GM18867 (cell line): ENCODE measurements at regions not wholly inside any gene's neighbourhood (a gene's known extent, or its start where the extent isn't known, plus 50 kb on each side); places are given as distances from the start of the nearest gene placed in this dataset.

ENCODE experiments used
- ATAC-seq: cut with Tn5 transposase; IDR thresholded peaks from one replicate; pipeline ENCODE4 v1.9.1; 2021; ENCODE audit warnings: mild to moderate bottlenecking, moderate library complexity; ENCODE audit not compliant: unreplicated experiment

DNA sequence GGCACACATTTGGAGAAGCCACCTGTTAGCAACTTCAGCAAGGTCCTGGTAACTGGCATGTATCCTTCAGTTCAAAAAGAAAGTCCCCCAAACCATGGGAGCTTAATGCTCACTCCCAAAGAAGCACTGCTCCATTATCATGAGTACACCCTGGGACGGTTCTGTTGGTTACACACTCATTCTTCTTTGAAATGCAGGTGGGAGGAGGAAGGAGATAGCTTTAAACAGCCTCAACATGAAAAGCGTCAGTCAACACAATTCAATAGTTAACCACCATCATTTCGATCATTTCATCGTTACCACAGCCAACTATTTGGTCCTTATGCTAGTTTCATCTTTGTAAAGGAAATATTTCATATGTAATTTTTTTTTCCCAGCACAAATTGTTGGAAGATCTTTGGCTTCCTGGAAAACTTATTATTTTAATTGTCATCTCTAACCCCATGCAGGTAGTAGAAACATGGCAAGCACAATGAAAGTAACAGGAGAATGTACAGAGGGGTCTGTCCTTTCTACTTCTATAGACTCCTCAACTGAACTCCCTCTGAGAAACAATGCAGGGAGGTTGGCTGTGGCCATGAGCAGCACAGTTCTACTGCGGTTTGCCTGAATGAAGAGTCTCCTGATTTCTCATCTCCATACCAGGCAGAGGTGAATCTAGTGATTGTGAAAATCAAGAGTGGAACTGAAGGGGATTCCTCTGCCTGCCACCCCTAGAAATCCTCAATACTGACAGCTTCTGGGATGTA, 196.4 kb upstream of the FOXN3 start:
- no peak for ATAC-seq

DNA sequence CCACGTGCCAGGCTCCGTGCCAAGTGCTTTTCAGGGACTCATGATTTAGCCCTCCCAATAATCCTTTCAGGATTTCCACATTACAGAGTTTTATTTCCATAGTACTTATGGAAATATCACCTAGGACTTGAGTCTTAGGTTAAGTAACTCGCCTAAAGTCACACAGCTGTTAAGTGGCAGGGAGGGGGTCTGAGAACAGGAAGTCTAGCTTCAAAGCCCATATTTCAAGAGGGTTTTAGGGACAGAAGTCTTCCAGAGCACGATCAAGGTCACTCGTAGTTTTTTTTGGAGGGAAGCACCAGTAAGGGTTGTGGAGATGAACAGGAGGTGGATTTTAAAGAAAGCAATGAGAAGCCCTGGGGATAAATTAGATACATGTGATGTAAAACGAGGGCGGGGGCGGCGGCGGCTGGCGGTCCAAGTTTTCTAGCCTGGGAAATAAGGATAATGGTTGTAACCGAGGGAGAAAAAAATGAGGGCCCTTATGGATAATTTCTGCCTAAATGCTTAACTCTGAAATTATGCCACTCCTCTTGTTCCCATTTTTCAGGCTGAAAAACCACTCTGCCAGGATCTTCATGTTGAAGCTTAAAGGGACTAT, 192.6 kb upstream of the FOXN3 start:
- no peak for ATAC-seq

DNA sequence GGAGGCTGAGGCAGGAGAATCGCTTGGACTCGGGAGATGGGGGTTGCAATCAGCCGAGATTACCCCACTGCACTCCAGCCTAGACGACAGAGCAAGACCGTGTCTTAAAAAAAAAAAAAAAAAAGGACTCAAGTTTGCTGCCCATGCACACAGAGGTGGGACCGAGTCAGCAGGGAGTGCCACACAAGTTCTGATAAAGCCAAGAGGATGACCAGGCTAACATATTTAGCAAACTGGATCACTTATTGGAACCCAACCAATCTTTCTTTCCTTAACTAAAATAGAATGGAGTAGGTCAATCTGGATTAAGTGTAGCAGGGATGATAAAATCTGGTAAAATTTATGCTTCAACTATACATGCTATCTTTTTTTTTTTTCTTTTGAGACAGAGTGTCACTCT, 190.4 kb upstream of the FOXN3 start:
- no peak for ATAC-seq

DNA sequence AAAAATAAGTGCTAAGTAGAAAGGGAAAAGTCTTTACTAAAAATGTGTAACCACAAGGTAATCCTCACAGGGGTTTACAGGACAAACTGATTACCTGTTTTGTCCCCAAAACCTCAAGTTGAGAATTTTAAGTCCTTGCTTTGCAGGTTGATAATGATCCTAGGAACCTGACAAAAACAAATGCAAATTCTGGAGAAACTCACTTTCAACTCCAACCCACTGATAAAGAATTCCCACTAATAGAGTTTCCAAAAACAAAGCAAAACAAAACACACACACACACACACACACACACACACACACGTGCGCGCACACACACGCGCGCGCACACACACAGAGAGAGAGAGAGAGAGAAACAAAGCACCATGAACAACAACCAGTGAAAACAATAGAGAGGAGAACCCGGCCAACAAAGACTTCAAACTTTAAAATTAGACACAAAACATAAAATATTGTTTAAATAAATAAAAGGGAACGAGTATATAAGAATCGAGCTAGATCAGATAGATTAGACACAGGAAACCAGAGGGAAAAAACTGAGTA, 187.0 kb upstream of the FOXN3 start:
- no peak for ATAC-seq

DNA sequence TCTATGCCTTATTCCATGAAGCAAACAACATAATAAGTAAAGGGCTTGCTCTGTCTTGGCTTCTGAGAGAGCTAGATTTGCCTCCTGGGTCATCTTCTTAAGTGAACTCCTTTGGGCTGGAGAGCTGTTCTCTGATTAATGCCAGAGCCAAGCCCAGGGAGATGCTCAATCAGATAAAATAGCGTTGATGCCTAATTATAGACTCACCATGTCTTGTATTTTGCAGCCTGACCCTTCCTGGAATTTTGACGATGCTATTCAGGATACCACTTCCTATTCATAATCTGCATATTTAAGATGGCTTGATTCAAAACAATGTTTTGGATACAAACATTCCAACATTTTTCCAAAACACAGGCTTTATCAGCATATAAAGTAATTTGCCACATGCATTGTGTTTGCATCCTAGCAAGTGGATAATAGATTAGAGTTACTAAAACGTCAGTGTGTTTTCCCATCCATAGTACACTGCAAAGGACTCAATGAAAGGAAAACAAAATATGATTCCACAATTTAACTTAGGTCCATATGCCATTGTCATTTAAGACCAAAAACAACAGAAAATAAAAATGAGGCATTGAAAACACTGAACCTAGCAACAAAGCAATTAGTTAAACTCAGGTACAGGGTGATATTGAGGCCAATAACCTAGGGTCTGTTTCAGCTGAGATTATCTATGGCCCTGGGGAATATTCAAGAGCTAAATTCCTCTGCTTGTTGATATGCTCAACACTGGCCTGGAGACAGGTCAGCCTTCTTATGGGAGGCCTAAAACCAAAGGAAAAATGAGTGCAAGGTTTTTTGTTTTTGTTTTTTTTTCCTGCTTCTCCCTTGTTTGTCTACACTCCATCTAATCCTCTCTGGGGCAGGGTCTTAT, 184.2 kb upstream of the FOXN3 start:
- ATAC-seq, result no peak

DNA sequence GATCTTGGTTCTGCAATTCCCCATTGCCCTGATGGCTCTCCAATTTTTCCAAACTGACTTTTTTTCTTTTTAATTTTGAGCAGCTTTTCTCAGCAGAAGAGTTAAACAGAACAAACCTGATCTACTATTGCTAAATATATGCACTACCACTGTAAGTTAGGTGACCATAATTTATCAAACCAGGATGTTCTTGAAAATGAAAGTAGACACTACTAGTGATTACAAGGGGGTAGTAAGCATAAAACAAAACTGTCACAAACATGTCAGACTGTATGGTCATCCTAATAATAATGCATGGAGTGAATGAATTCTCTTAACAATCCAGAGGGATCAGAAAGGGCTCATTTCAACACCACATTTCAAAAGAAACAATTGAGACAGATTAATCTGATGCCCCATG, 183.0 kb upstream of the FOXN3 start:
- ATAC-seq, result no peak

DNA sequence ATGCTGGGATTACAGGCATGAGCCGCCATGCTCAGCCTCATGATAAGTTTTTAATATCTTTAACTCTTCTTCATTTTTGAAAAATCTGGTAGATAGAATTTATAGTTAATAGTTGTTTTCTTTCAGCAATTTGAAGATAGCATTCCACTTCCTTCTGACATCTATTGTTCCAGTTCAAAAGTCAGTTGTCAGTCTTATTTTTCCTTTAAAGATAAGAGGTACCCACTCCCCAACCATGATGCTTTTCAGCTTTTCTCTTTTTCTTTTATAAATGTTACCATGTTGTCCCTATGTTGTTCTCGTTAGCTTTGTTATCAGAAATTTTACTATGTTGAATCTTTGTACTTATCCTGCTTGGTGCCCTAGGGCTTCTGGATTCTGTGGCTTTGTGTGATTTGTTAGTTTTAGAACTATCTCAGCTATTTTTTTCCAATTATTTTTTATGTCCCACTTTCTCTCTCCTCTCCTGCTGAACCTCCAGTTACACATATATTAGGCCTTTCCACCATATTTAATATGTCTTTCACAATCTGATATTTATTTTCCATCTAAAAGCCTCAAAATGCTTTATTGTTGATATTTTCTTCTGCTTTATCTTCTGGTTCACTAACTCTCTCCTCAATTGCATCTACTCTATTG, 181.6 kb upstream of the FOXN3 start:
- ATAC-seq, result no peak

DNA sequence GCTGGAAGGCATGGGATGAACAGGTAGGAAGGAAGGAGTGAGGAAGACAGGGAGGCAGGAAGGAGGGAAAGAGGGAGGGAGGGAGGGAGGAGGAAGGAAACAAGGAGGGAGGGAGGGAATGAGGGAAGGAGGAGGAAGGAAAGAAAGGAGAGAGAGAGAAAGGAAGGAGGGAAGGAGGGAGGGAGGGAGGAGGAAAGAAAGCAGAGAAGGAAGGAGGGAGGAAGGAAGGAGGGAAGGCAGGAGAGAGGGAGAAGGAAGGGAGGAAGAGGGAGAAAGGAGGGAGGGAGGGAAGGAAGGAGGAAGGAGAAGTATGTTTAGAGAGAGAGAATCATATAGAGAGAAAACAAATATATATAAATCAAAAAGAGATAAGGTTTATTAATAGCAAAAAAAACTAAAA, 175.9 kb upstream of the FOXN3 start:
- ATAC-seq, result no peak

DNA sequence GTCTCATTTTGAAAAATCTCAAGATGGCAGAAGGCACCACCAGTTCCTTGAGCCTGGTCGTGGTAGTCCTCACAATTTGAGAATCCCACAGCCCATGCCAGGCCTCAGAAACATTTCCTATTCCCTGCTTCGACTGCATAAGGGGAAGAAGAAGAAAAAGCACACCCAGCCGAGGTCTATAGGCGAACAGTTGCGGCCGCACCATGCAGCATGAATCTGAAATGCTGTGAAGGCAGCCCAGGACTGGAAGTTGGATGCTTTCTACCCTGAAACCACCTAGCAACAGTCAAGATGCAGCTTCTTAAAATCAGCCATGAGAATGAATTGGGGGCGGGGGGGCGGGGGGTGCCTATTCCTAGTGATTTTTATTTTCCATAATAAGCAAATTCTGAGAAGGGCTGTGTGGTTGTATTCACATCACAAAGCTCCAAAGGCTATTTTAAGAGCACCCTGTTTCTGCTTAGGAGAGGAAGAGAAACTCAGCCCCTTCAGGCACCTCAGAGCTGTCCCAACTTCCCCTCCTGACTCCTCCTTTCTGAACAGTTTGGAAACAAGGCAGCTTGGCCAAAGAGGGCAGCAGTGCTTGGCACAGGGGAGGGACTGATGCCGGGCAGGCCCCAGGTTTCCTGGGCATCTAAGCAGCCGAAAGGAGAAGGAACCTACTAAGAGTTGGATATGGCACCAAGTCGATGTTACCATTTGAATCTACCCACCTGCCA, 172.5 kb upstream of the FOXN3 start:
- ATAC-seq, result no peak

DNA sequence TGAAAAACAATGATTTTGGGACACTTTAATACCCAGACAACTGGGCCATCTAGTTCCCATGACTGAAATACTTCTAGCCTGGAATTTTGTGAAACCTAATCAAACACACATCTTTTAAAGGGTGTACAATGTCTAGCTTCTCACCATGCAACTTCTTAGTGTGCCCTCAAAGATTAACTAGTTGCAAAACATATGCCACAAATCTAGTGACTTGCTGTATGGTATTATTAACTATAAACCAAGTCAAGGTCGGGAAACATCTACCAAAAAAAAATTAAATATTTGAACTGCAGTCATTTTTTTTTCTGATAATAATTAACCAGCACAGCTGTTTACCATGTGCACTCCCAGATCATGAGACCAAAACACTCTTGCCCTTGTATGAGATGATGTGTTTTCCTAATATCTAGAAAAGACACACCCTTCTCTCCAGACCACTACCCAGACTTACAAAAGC, 171.8 kb upstream of the FOXN3 start:
- ATAC-seq, result no peak

DNA sequence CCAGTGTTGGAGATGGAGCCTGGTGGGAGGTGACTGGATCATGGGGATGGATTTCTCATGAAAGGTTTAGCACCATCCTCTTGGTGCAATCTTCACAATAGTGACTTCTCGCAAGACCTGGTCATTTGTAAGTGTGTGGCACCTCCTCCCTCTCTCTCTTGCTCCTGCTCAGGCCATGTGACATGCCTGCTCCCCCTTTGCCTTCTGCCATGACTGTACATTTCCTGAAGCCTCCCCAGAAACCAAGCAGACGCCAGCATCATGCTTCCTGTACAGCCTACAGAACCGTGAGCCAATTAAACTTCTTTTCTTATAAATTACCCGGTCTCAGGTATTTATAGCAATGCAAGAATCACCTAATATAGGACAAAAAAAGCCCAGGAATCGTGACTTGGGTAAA, 171.0 kb upstream of the FOXN3 start:
- ATAC-seq, result no peak

DNA sequence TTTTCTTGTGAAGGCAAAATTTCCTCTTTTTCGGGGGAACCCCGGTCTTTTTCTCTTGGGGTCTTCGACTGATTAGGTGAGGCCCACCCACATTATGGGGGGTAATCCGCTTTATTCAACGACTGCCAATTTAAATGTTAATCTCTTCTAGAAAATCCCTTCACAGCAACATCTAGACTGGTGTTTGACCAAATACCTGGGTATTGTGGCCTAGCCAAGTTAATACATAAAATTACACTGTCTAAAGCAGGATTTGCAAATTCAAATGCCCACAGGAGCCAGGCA, 170.0 kb upstream of the FOXN3 start:
- ATAC-seq, result no peak

DNA sequence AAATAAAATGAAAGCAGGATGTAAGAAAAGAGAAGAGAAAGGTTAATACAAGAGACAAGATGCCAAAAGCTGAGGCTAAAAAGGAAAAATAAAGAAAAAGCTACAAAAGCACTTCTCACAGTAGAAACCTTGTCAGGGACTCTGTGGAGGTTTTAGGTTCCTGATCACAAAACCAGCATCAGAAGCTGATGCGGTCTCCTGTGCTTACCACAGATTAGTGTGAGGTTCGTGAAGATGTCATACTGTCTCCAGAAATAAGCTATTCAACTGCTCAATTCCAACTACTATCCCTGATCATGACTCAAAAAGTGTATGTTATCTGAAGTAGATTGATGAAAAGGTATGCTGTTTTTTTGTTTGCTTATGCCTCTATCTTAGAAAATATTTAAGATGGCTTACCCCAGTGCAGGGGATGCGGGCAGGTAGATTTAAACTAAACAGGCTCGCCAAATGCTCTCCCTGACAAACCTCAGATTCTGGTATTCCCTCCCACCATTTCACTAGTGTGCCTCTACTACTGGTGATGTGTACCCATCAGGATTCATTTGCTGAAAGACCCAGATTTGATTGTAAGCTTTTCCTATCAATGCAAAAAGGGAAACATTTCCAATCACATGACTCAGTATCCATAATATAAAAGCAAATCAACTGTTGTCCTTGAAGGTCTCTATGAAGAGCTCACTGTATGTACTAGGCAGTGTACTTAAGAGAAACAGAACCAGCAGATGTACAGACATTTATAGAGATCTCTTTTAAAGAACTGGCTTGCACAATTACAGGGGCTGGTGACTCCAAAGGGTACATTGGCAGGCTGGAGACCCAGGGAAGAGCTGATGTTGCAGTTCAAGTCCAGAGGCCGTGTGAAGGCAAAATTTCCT, 169.5 kb upstream of the FOXN3 start:
- no peak for ATAC-seq

DNA sequence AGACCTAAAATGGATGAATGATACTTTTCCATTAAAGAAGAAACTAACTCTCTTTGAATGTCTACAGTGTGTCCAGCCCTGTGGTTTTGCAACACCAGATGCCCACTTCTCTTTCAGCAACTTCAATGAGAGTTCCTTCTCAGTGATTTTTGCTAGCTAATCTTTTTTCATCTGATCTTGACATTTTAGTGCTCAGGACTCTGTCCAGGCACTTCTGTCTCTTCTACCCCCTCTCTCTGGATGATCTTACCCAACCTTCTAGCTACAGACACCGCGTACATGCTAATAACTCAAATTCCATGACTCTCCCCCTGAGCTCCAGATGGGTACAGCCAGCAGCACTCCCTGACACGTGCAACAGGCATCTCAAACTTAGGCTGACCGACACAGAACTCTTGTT, 161.1 kb upstream of the FOXN3 start:
- no peak for ATAC-seq

DNA sequence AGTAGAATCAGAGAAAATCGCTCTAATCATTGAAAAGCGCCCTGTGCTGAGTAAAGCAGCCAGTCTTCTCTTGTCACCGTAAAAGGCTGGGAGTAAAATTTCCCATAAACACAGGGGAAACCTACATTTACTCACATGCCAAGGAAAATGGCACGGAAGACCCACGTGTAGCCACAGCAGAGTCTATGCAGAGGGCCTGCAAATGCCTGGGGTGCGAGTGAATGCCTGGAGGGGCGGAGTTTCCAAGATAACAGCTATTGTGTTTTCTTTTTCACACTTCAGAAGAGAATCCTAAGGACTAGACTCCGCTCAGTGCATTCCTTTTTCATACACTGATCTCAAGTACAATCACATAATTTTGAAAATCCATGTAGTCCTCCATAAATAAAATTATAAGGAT, 159.9 kb upstream of the FOXN3 start:
- no peak for ATAC-seq

DNA sequence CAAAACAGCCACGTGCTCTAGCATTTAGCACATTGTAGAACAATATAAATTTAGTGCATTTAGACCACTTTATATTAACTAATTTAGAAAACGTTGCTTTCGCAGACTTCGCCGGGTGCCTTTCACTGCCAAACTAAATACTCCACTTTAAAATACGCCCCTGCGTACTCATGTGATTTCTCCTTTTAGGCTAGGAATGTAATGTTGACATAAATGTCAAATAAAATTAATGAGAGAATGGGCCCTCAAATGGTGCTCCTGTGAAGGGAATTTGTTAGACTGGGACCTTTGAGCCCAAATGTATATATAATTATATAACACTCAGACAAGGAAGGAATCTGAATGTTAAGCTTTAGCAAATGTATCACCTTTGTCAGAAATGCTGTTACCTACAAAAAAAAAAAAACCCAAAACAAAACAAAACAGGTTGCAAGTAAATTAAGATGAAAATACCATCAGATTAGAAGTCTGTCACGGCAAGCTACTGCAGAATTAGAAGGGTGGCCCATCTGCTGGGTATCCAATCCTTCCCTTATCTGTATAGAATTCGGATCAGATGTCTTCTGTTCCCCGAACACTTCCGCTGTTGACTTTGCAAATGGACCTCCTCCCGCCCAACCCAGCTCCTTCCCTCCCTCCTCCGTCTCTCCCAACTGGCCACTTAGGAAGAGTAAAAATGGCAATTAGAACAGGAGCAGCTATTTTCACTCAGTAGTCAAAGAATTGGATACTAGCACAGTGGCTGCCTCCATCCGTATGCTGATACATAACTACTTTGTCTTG, 159.3 kb upstream of the FOXN3 start:
- ATAC-seq, result no peak

DNA sequence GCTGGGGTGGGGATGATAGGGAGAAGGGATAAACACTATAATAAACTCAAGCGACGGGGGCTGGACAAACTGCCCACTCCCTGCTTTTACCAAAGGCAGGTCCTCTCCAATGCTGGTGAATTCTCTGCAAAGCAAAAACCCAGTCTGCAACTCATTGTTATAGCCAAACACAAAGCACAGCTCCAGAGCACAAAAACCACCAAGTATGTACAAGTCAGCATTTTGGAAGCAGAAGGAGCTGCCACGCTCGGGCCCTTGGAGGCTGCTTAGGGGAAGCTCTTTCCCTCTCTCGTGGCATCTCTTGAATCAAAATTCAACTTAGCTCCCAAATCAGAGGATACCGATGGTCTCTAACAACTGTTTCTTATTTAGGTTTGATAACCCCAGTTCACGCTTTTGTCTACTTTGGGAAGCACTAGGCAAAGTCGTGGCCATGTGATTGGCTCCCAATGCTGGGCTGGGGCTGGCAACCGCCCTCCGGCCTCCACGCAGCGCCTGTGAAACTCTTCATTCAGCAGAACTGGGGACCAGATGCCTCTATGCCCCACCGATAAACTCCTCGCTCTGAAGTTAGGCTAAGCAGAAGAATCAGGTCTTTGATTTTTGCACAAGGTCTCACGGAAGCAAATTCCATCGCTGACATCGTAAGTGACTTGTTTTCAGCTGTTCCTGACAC, 158.5 kb upstream of the FOXN3 start:
- ATAC-seq, result no peak

DNA sequence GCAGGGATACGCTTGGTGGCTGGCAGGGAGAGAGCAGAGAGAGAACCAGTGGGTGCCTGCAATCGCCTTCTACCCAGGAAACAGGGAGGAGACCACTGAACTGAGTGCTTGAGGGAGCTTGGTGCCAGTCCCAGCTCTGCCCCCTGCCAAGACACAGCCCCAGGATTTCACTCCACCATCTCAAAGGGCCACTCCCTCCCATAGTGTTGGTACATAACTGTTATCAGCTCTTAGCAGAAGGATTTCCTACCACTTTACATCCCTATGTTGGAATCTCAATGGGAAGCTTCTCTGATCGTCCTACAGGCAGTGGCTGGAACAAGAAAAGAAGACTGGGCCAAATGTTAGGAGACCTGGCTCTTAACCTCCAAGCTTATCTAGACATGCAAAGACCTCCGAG, 157.4 kb upstream of the FOXN3 start:
- no peak for ATAC-seq

DNA sequence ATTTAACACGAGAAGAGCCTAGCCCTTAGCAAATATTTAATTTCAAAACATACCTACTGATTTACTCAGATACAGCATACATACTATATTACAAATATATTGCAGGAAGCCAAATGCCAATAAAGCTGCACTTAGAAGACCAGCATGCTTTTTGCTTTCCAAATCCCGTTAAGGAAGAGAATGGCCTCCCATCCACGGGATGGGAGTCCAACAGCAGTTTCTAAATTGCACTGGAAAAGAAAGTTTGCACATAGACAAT, 156.3 kb upstream of the FOXN3 start:
- no peak for ATAC-seq
